Trophoblast cell (in vitro differentiated cells and primary cell): ENCODE measurements at regions not wholly inside any gene's neighbourhood (a gene's known extent, or its start where the extent isn't known, plus 50 kb on each side); places are given as distances from the start of the nearest gene placed in this dataset.

Experiments used
- DNase-seq, 2 donors: peaks; one replicate each; pipeline ENCODE4 v3.0.0-alpha.2; 2016
- H2AFZ ChIP-seq: 2 replicates; pipeline ENCODE4 v1.6.1; 2013; ENCODE audit warnings: low read length, moderate library complexity, mild to moderate bottlenecking; ENCODE audit not compliant: insufficient read depth, poor library complexity
- H2AK5ac ChIP-seq: 2 replicates; pipeline ENCODE4 v1.6.1; 2013; ENCODE audit warnings: mild to moderate bottlenecking, low read length
- H2BK120ac ChIP-seq: 2 replicates; pipeline ENCODE4 v1.6.1; 2013; ENCODE audit warnings: low read length, mild to moderate bottlenecking, moderate library complexity; ENCODE audit not compliant: insufficient read depth, poor library complexity
- H2BK12ac ChIP-seq: 2 replicates; pipeline ENCODE4 v1.6.1; 2013; ENCODE audit warnings: mild to moderate bottlenecking, low read length, moderate library complexity
- H2BK5ac ChIP-seq: 2 replicates; pipeline ENCODE4 v1.6.1; 2013; ENCODE audit warnings: low read length, low read depth, moderate library complexity, mild to moderate bottlenecking; ENCODE audit not compliant: poor library complexity
- H3K14ac ChIP-seq: 2 replicates; pipeline ENCODE4 v1.6.1; 2013; ENCODE audit warnings: mild to moderate bottlenecking, low read length
- H3K18ac ChIP-seq: 2 replicates; pipeline ENCODE4 v1.6.1; 2013; ENCODE audit warnings: mild to moderate bottlenecking, low read length
- H3K23ac ChIP-seq: 2 replicates; pipeline ENCODE4 v1.6.1; 2013; ENCODE audit warnings: low read length
- H3K27ac ChIP-seq: 2 replicates; pipeline ENCODE4 v1.5.1; 2013; ENCODE audit warnings: low read depth, mild to moderate bottlenecking, inconsistent platforms, low read length, moderate library complexity
- H3K27me3 ChIP-seq: 2 replicates; pipeline ENCODE4 v1.6.1; 2013; ENCODE audit warnings: inconsistent platforms, mild to moderate bottlenecking, low read length, moderate library complexity; ENCODE audit not compliant: insufficient read depth
- H3K36me3 ChIP-seq, 2 experiments: 1 replicate in 1 of 2; 2 replicates in 1 of 2; pipeline ENCODE4 v1.6.1; 2013; ENCODE audit warnings: low read length in 2 of 2, mild to moderate bottlenecking in 2 of 2, moderate library complexity in 1 of 2; ENCODE audit not compliant: insufficient read depth in 2 of 2, control insufficient read depth in 1 of 2
- H3K4ac ChIP-seq: 2 replicates; pipeline ENCODE4 v1.6.1; 2013; ENCODE audit warnings: low read depth, mild to moderate bottlenecking, low read length, moderate library complexity
- H3K4me1 ChIP-seq, 2 experiments: 1 replicate in 1 of 2; 2 replicates in 1 of 2; pipeline ENCODE4 v1.6.1; 2013; ENCODE audit warnings: low read length in 2 of 2, mild to moderate bottlenecking in 2 of 2, moderate library complexity in 1 of 2; ENCODE audit not compliant: insufficient read depth in 2 of 2, control insufficient read depth in 1 of 2
- H3K4me2 ChIP-seq: 2 replicates; pipeline ENCODE4 v1.6.1; 2013; ENCODE audit warnings: inconsistent platforms, mild to moderate bottlenecking, low read length, moderate library complexity
- H3K4me3 ChIP-seq: 2 replicates; pipeline ENCODE4 v1.5.1; 2013; ENCODE audit warnings: mild to moderate bottlenecking, low read depth, low read length, inconsistent platforms
- H3K79me1 ChIP-seq: one replicate; pipeline ENCODE4 v1.6.1; 2013; ENCODE audit warnings: low read length
- H3K79me2 ChIP-seq: 2 replicates; pipeline ENCODE4 v1.6.1; 2013; ENCODE audit warnings: low read length, mild to moderate bottlenecking; ENCODE audit not compliant: control insufficient read depth, insufficient read depth, poor library complexity
- H3K9ac ChIP-seq: 2 replicates; pipeline ENCODE4 v1.6.1; 2013; ENCODE audit warnings: mild to moderate bottlenecking, low read length
- H3K9me3 ChIP-seq: 2 replicates; pipeline ENCODE4 v1.6.1; 2013; ENCODE audit warnings: low read depth, mild to moderate bottlenecking, control low read depth, inconsistent platforms, low read length; ENCODE audit not compliant: insufficient read depth
- H4K12ac ChIP-seq: 2 replicates; pipeline ENCODE4 v1.6.1; 2013; ENCODE audit warnings: low read depth, mild to moderate bottlenecking, low read length, moderate library complexity
- H4K8ac ChIP-seq: 2 replicates; pipeline ENCODE4 v1.6.1; 2013; ENCODE audit warnings: low read depth, mild to moderate bottlenecking, low read length, moderate library complexity
- H4K91ac ChIP-seq: one replicate; pipeline ENCODE4 v1.6.1; 2013; ENCODE audit warnings: low read depth, mild to moderate bottlenecking, low read length, moderate library complexity
- WGBS: extraction: QIAGEN DNeasy Blood & Tissue Kit; methylation state at CpG from one replicate; pipeline ENCODE4 v1.1.7; 2013; ENCODE audit warnings: missing lambda C conversion rate; ENCODE audit not compliant: insufficient read length, insufficient coverage; ENCODE audit errors: extremely low coverage; 5-methylcytosine and 5-hydroxymethylcytosine counted together

DNA sequence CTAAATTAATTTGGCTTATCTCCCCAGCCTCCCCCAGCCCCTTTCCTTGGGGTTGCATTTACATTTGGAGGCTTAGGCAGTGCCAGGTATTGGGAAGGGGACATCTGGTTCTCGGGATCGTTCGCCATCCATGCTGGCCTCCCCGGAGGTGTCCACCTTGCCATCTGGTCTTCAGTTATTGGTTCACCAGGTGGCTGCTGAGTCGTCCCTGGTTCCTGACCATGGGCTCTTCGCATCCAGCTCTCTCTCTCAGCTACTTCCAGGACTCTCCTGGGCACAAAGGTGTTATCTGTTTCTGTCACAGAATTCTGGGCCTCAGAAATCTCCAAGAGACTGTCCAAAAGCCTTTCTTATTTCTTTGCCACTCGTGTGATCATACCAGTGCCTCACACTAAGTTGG is 75.4 kb upstream of the SCOC start:
- WGBS: no CpG with 5 or more reads among the region's 7 CpGs
- H3K4me3 ChIP-seq: no peak overlapping the region
- H2AK5ac ChIP-seq: peak overlapping the region; percentile 80
- no peak overlapping the region for H2BK12ac ChIP-seq
- no peaks in the 10 kb centered on the region for H3K36me3 ChIP-seq
- H3K27ac ChIP-seq: no peak overlapping the region
- H4K12ac ChIP-seq: no peak overlapping the region
- no peak overlapping the region for H3K9ac ChIP-seq
- no peak overlapping the region for H3K18ac ChIP-seq
- H3K4me2 ChIP-seq: no peak overlapping the region
- no peak for DNase-seq
- no peak overlapping the region for H2AFZ ChIP-seq
- H3K79me2 ChIP-seq: no peaks in the 10 kb centered on the region
- H4K8ac ChIP-seq: no peak overlapping the region
- H3K23ac ChIP-seq: no peak overlapping the region
- H3K14ac ChIP-seq: no peak overlapping the region
- no peak overlapping the region for H2BK5ac ChIP-seq
- peaks cover 2 to 7% of the 10 kb centered on the region in 2 experiments for H3K4me1 ChIP-seq
- no peak overlapping the region for H2BK120ac ChIP-seq
- H3K79me1 ChIP-seq: no peaks in the 10 kb centered on the region
- no peaks in the 10 kb centered on the region for H3K27me3 ChIP-seq
- H3K9me3 ChIP-seq: no peaks in the 10 kb centered on the region
- H3K4ac ChIP-seq: no peak overlapping the region
- H4K91ac ChIP-seq: peak overlapping the region; percentile 66

DNA sequence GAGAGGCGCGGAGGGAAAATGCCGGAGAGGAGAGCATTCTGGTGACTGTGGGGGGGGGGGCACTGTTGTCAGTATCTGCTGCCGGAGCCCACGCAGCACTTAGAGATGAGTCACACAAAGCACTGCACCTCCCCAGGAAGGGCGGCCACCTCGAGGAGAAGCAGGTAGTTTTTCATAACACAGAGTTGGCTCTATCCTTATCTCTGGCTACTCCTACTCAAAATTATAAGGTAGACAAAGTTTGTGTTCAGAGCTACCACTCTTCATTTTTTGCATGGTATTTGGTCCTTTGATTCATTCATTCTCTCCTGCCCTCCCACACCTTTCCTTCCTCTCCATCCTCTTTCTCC is 76.2 kb upstream of the SCOC start:
- WGBS: no CpG with 5 or more reads among the region's 7 CpGs
- no peaks in the 10 kb centered on the region for H3K36me3 ChIP-seq

DNA sequence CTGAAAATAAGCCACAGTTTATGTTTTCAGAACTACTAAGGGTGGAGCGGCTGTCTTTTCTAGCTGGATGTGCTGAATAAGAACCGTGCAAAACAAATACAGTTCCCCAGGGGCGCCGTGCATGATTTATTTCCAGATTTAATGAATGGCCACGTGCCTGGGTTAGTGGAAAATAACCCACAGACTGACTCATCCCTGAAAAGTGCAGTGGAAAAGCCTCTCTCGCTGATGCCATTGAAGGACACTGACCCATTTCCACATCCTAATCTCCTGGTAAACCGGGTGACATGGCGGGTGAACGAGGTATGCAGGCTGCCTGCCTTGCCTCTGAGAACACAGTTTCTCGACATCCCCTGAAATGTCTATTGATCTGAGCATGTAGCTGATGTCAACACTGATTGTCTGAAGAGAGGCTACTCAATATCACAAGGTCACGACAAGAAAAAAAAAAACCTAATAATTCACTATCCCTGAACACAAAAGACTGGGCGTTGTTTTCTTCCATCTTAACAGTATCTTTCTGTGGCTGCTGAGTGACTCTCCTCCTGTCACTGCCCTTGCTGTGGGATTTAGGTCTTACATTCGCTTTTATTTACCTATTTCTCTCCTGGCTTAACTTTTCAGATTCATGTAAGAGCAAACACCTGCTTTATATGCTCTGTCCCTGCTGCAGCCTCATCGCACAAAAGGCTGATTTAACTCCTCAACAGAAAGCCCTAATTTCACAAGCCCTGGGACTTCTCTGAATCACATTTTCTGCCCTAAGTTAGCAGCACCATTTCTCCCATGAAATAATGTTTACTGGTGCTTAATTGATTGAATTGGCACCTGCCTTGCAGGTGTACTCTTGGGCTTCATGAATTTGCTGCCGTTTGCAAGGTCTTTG is 76.9 kb upstream of the SCOC start:
- no peak overlapping the region for H2AFZ ChIP-seq
- H3K79me2 ChIP-seq: no peaks in the 10 kb centered on the region
- no peak overlapping the region for H3K14ac ChIP-seq
- peak overlapping the region; percentile 1 for H4K91ac ChIP-seq
- H3K36me3 ChIP-seq: no peaks in the 10 kb centered on the region
- no peak overlapping the region for H3K4me3 ChIP-seq
- no peaks in the 10 kb centered on the region for H3K79me1 ChIP-seq
- H3K27ac ChIP-seq: peak overlapping the region; percentile 22
- no peaks in the 10 kb centered on the region for H3K9me3 ChIP-seq
- no peak overlapping the region for H2BK12ac ChIP-seq
- H2BK120ac ChIP-seq: no peak overlapping the region
- no peak overlapping the region for H3K4ac ChIP-seq
- peak overlapping the region; percentile 23 for H3K4me2 ChIP-seq
- no peak overlapping the region for H3K18ac ChIP-seq
- DNase-seq: peak; percentile 16 to 75
- H3K9ac ChIP-seq: no peak overlapping the region
- no CpG with 5 or more reads among the region's 15 CpGs for WGBS
- no peak overlapping the region for H4K8ac ChIP-seq
- no peak overlapping the region for H2AK5ac ChIP-seq
- no peak overlapping the region for H2BK5ac ChIP-seq
- H4K12ac ChIP-seq: no peak overlapping the region
- no peaks in the 10 kb centered on the region for H3K27me3 ChIP-seq
- H3K23ac ChIP-seq: no peak overlapping the region
- H3K4me1 ChIP-seq: peaks cover 2 to 7% of the 10 kb centered on the region in 2 experiments

More for the DNA sequence above, 76.2 kb upstream of the SCOC start:
- Histone ChIP-seq H3K18ac (no peak overlapping the region), H4K8ac (no peak overlapping the region), H3K79me2 (no peaks in the 10 kb centered on the region), H3K4me1 (peaks cover 2 to 7% of the 10 kb centered on the region in 2 experiments), H2BK12ac (no peak overlapping the region), H3K4me3 (no peak overlapping the region), H3K14ac (no peak overlapping the region), H2AK5ac (no peak overlapping the region), H4K91ac (peak overlapping the region; percentile 1), H4K12ac (no peak overlapping the region), H3K9me3 (no peaks in the 10 kb centered on the region), H3K4me2 (peak overlapping the region; percentile 23), H3K23ac (no peak overlapping the region), H2BK120ac (no peak overlapping the region), H2BK5ac (no peak overlapping the region), H3K27ac (no peak overlapping the region), H3K27me3 (no peaks in the 10 kb centered on the region), H3K79me1 (no peaks in the 10 kb centered on the region), H2AFZ (no peak overlapping the region), H3K4ac (no peak overlapping the region), H3K9ac (no peak overlapping the region)
- no peak for DNase-seq

DNA sequence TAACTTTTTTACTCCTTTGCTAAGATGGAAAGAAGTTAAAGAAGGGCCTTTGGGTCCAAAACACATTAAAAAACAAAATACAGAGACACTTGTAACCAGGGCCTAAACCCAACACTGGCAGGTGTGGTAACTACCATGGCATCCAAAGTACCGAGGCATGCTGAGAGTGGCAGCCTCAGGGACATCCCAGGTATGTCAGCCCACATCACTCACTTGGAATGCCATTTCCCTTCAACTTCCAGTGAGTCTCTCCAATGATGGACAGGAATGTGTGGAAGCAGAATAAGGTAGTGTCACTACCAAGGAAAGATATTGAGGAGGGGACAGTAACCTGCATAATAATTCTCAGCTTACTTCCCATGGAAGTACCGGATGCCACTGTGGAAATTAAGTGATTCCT is 79.5 kb upstream of the SCOC start:
- no peaks in the 10 kb centered on the region for H3K79me2 ChIP-seq
- H2AFZ ChIP-seq: no peak overlapping the region
- H3K4ac ChIP-seq: no peak overlapping the region
- H3K27me3 ChIP-seq: no peaks in the 10 kb centered on the region
- H3K4me3 ChIP-seq: no peak overlapping the region
- H3K9me3 ChIP-seq: no peaks in the 10 kb centered on the region
- H2AK5ac ChIP-seq: no peak overlapping the region
- no peak overlapping the region for H3K27ac ChIP-seq
- H3K4me2 ChIP-seq: no peak overlapping the region
- H3K14ac ChIP-seq: no peak overlapping the region
- no peak overlapping the region for H4K8ac ChIP-seq
- no peak overlapping the region for H2BK120ac ChIP-seq
- peak; percentile 34 to 75 for DNase-seq
- H2BK5ac ChIP-seq: no peak overlapping the region
- H3K36me3 ChIP-seq: no peaks in the 10 kb centered on the region
- H3K9ac ChIP-seq: no peak overlapping the region
- H3K4me1 ChIP-seq: peaks cover 2 to 7% of the 10 kb centered on the region in 2 experiments
- H3K18ac ChIP-seq: no peak overlapping the region
- no CpG with 5 or more reads among the region's 2 CpGs for WGBS
- no peak overlapping the region for H4K91ac ChIP-seq
- no peak overlapping the region for H4K12ac ChIP-seq
- no peak overlapping the region for H2BK12ac ChIP-seq
- no peaks in the 10 kb centered on the region for H3K79me1 ChIP-seq
- no peak overlapping the region for H3K23ac ChIP-seq
